SK-MEL-5 (cell line): ENCODE measurements at regions not wholly inside any gene's neighbourhood (a gene's known extent, or its start where the extent isn't known, plus 50 kb on each side); places are given as distances from the start of the nearest gene placed in this dataset.
A peak's percentile ranks its signal among the peaks of the same experiment; 100 is the strongest.

Source experiments
- DNase-seq: peaks from one replicate; pipeline ENCODE4 v3.0.0-alpha.2; 2016; ENCODE audit warnings: low read depth, low spot score
- in situ Hi-C: cut with HindIII; loops from 2 replicates; pipeline ENCODE4 v1.10.0; 2016; ENCODE audit warnings: low sequenced_read_pairs, high pct_unique_total_duplicates, low pct_unique_long_range_greater_than_20kb

DNA sequence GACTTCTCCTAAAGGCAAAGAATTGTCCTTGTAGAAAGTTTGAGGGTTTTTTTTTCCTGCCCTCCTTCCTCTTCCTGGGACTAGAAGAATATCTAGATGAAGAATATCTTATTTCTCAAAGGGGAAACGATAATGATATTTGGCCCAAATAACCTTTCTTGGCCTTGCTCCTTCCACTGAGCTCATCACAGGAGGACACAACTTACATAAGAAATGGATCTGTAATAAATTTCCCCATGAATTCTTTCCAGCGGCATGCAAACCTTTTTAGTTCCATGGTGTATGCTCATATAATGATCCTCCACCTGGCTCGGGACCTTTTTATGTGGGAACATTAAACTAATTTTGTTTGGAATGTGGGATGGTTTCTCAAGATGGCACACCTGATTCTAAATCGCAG is 304.4 kb downstream of the DMRT2 start:
- in situ Hi-C loops = no loop called here
- no peak for DNase-seq

DNA sequence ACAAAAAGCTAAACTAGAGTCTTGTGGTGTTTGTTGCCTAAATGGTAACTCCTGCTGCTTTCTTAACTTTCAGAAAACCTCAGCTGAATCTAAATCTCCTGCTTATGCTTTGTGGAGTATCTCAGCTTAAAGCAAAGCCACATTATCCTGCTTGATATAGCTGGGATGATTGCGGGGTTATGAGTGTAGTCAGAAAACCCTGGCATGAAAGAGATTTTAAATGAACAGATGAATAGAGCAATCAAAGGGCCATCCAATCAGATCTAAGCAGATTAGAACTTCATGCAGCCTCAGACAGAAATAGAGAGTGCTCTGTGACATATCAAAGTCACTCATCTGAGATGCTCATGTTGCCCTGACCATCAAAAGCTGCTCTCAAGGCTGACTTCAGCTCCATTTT is 305.5 kb downstream of the DMRT2 start:
- DNase-seq = no peak
- in situ Hi-C loops = no loop called here

DNA sequence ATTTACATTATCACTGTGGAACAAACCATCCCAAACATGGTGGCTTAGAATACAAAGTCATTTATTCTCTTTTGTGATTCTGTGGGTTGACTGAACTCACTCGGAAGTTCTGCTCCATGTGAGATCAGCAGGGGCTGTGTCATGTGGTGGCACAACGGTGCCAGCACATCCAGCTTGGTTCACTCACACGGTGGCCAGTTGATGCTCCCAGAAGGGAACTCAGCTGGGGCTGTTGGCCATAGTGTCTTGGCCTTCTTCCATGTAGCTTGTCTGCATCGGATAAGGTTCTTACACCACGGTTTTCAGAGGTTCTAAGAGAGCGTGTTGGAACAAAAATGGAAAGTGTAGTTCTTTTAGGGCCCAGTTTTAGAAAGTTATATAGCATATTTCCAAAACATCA is 312.7 kb downstream of the DMRT2 start:
- in situ Hi-C loops = no loop called here
- no peak for DNase-seq

DNA sequence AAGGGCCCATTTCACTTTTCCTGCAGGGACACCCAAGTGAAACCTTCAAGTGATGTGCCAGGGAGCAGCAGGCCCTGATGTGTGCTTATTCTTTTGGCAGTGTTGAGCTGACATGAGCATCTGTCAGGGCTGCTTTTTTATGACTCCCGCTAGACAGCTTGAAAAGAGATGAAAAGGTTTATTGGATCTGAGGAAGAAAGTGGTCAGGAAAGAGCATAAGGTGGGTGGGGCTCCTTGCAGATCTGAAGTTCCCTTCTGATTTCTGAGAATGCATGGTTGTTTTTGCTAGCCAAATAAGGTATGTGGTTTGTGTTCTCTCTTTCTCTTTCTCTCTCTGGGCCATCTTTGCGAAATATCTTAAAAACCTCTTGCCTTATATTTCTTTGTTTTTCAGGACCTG is 316.1 kb downstream of the DMRT2 start:
- DNase-seq = no peak
- in situ Hi-C loops = no loop called here

DNA sequence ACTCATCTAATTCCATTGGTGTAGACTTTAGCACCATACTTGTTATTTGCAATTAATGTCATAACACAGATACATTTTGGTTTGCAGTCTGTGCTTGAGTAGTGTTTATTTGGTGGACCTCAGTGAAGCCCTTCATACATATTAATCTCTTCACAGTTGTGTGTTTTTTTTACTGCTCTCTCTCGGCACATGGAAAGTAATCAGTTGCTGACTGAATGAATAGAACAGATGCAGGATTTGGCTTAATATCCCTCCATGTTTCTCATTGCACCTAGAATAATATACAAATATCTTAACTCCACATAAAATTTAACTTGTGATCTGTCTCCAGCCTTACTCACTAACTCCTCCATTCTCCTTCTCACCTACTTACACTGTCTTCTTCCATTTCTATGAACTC is 319.1 kb downstream of the DMRT2 start:
- in situ Hi-C loops = no loop called here
- DNase-seq = no peak

DNA sequence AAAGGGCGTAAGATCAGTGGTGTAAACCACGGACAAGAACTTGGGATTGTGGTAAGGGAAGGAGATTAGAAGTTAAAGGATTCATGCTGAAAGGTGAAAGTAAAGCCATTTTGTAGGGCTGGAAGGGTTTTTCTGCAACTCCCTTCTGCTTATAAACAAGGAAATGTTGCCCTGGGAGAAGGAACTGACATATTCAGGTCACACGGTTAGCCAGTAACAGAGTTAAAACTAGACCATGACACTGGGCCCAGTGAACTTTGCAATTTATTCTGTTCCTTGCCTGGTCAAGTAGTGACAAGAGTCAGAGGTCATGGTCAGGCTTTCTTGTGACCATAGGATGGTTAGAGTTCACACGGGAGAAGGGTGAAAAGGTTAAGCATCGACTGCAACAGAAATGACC is 323.3 kb downstream of the DMRT2 start:
- in situ Hi-C loops = no loop called here
- no peak for DNase-seq

DNA sequence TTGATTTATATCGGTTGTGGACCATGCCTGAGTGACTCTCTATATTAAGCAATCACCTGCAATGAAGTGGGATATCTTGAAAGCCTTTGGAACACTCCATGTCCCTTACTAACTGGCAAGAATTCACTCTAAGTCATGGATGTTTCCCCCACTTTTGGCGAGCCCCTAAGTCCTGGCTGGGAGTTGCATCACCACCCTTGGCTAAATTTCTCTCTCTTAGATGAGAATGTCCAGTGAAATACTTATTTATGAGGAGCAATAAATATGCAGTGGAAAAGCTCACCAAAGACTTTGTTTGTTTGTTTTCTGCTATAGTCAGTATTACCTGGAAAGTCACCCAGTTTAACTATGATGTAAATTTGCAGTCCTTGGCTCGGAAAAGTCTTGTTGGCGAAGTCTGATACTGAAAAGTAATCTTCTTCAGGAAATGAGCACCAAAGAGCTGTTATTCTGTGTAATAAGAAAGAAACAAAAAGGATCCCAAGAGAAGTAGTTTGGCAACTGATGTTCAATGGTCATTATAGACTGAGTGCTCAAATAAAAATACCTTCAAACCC is 333.8 kb downstream of the DMRT2 start:
- in situ Hi-C loops = no loop called here
- no peak for DNase-seq

DNA sequence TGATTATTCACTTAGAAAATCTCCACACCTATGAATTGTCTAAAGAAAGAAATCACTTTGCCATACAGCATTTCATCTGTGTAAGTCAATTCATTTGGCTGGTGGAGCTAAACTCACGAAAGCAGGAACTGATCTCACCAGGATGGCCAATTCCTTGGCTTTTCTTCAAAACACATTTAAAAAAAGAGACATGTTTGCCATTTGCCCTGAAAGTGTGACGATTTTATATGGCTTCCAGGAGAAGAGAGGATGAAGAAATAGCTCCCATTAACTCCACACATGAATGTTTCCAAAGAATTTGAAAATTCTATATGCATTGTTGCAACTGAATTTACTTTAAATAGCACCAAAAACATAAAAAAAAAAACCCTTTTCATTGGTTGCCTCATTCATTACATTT is 334.7 kb downstream of the DMRT2 start:
- in situ Hi-C loops = no loop called here
- DNase-seq = no peak

DNA sequence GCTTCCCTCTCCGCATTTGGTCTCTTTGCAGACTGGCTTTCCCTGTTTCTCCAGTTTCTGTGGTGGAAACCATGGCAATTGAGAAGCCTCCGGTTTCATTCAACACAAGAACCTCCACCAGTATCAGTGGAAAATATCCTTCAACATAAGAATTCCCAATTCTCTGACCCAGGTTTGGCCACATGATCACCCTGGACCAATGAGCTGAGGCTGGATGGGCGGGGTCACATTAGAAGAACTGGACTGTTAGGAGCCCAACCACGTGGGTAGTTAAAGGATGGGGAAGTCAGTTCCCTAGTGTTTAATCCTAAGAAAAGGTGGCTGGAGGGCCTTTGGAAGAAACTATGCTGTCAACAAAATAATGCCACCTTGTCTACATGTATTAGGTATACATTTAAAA is 336.3 kb downstream of the DMRT2 start:
- DNase-seq = no peak
- in situ Hi-C loops = no loop called here

DNA sequence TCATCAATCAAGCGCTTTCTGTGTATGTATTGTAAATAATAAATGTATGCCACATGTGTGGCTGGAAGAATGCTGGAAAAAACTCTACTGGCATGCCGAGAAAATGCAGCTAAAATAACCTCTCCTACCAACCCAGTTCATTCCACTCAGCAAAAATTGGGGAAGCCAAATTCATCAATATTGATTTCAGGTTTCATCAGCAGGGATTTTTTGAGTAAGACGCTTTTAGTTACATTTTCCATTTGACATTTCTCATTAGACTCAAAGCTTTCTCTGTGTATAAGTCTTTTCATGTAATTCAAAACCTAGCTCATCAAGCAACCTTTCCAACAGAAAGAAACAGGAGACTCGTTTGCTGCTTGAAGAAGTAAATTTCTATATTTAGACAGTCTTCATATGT is 338.1 kb downstream of the DMRT2 start:
- no peak for DNase-seq
- in situ Hi-C loops = no loop called here

DNA sequence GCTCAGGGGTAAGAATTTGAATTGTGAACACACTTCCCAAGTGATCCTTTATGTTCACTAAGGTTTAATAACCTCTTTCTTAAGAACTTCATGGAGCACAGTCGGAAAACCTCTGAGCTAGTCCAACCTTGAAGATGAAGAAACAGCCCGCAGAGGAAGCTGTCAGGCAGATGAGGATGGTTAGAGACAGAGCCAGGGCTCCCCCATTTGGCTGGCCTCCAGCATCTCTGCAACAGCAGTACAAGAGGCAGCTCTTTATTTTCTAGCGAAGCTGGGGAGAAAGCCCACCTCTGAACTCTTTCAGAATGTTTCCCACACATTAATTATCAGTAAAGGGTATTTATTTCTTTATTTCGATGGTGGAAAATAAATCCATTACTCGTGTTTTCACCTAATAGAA is 350.8 kb downstream of the DMRT2 start:
- DNase-seq = no peak
- in situ Hi-C loops = no loop called here

DNA sequence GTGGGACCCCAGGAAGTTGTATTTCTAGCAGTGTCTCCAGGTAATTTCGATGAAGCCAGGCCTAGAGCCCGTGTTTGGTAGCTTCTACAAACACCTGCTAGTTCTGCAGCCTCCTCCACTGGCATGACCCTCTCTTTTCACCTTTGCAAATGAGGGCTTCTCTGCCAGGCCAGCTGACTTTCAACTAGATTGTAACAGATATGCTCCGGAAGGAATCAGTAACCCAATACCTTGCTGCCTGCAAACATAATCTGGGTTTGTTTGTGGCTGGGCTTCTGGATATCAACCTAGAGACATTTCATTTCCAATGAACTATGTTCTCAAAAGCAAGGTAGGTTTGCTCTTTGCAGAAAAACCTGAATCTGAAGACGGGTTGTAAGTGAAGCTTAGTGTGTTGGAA is 354.8 kb downstream of the DMRT2 start:
- in situ Hi-C loops = no loop called here

DNA sequence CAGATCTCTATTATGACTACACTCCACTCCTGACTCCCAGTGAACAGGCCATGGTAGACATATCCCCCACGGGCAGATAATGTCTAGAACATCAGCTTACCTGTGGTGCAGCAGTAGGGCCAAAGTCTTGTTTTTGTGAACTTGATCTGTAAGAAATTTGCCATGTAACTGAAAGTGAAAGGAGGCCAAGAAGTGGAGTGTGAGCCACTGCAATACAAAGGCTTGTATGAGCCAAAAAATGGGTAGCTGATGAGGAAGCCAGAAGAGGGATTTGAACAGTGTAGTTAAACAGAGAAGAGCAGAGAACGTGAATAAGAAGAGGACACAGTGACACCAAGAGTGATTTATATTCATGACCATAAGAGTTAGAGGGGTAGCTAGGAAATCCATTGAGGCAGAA is 361.7 kb downstream of the DMRT2 start:
- DNase-seq = no peak
- in situ Hi-C loops = no loop called here

More for the DNA sequence above, 354.8 kb downstream of the DMRT2 start:
- no peak for DNase-seq

DNA sequence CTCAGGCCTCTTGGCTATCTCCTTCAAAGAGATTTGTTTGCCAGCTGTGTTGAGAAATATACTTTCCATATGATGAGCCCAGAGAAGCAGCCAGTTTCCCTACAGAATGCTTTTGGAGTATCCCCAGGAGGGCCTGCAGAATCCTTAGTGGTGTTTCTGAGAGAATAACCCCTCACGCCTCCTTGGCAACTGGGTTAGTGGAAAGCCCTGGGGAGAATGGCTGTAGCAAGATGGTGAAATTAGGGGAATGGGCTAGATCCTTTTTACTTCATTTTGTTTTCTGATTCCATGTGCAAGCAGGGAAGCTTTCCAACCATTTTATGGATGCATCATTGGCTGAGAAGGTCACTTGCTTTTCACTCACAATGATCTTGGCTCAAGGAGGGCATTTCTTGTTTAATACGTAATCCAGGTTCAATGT is 364.6 kb downstream of the DMRT2 start:
- no peak for DNase-seq
- in situ Hi-C loops = no loop called here

DNA sequence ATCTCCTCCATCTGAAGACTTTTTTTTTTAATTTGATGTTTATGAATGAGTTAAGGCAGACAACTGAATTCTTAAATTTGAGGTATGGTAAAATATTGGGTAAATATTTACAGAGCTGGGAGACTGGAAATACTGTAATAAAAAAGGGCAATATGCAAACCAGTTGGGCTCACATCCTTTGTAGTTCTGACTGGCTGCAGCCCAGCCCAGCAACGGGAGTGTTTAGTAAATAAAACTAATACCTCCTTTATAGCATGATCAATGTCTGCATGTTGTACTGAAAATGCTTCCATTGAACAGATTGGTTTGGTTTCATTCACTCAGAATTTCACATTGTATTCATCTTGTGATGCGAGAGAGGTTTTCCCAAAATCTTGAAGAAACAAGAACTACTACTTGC is 365.0 kb downstream of the DMRT2 start:
- in situ Hi-C loops = no loop called here
- DNase-seq = no peak

DNA sequence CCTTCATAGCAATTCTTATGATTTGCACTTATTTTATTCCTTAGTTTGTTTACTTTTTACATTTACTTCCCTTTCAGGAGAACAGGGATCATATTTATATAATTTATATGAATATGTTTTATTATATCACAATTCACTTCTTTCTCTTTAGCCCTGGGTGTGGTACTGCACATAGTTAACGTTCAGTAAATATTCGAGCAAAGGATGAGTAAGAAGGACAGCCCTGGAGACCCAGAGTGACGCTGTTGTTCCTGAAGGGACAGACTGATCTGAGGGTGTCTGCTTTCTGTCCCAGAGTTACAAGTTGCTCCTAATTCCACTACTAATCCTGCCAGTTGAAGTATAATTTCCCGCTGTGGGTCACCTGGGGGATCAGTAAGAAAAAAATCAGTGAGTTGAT is 366.1 kb downstream of the DMRT2 start:
- no peak for DNase-seq
- in situ Hi-C loops = no loop called here

DNA sequence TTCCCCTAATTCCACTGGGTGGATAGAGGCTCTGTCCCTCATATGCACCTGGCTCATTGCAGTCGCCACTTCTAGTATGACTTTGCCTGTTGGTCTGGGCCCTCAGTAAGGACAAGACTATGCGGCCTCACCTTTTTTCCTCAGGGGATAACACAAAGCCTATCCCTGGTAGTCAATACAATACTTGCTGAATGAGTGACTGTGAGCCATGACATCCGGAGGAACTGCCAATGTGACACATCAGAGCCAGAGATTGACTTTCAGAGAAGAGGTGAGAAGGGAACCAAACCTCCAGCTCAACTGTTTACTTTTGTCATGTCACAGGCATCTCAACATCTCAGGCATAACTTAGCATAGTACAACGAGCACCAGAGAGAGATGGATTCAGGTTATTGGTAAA is 371.3 kb downstream of the DMRT2 start:
- no peak for DNase-seq
- in situ Hi-C loops = no loop called here

DNA sequence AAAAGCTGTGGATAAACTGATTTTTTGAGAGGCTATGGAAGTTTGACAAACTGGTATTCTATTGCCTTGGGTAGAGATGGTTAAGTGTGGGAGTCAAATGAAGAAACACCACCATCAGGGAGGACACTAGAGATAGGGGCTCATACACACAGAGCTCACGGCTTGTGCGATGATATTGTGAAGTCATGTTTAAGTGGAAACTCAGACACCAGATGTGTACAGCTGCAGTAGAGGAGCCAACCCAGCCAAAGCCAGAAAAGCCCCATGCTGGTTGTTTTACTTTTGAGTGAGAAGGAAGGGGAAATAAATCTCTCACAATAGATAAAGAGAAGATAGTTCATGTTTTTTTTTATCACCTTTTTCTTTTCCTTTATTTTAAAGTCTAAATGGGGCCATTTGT is 377.7 kb downstream of the DMRT2 start:
- in situ Hi-C loops = no loop called here
- DNase-seq = no peak

DNA sequence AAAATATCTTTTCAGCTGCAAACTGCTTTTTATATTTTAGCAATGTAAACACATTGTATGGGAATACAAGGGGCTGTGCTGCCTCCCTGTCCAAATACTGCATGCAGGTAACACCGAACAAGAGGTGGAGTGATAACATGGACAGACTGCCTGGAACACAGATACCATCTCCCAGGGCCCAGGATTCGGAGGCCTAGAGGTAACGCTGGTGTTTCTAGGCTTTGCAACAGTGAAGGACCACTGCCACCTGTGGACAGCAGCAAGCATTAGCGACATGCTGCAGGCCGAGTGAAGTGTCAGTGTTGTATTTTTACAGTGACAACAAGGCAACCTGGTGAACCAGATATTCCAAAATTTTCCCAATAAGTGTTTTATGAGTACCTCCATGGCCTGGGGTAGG is 379.1 kb downstream of the DMRT2 start:
- peak; percentile 26 for DNase-seq
- in situ Hi-C loops = no loop called here

DNA sequence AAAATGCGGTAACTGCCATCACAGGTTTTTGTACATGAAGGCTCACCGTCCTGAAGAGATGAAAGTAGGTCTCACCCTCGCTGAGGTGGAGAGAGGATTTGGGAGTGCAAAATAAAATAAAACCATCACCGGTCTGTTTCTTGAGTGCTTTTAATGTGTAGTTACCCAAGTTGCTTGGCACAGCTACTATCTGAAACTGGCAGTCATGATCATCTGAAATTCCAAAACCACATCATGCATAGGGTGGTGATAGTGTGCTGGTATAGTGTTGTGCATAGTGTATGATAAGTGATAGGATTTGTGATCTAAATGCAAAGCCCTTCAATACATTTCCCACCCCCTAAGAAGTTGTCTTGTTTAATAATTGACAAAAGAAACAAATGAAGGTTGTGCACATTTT is 381.3 kb downstream of the DMRT2 start:
- no peak for DNase-seq
- in situ Hi-C loops = no loop called here
